T-cell (primary cell): ENCODE measurements at regions not wholly inside any gene's neighbourhood (a gene's known extent, or its start where the extent isn't known, plus 50 kb on each side); places are given as distances from the start of the nearest gene placed in this dataset.

ENCODE experiments used
- ATAC-seq, 4 experiments: fragments of 200-7000 bp in 3 of 4; fragments of 150-1000 bp in 1 of 4; cut with Tn5 transposase; replicated peaks in 1 of 4; 1 replicate in 3 of 4; 2 replicates in 1 of 4; pipeline ENCODE4 v1.10.0; 2021; ENCODE audit warnings: moderate library complexity in 3 of 4, mild to moderate bottlenecking in 2 of 4, moderate number of reproducible peaks in 1 of 4
- CTCF ChIA-PET, 2 donors: fragments of 300-600 bp; sonication (Branson Sonifier 250); formaldehyde crosslinking; loops; one replicate each; lab custom pipeline; 2022; ENCODE audit warnings: antibody characterized with exemption in 2 of 2; lab: Charles Lee
- POLR2A ChIA-PET, 2 donors: fragments of 300-600 bp; sonication (Branson Sonifier 250); formaldehyde crosslinking; loops; one replicate each; lab custom pipeline; 2022; ENCODE audit warnings: antibody characterized with exemption in 2 of 2; lab: Charles Lee
- DNase-seq, 35 experiments: peaks; one replicate each; pipeline versions ENCODE4 v3.0.0 to v3.0.0-alpha.2; 2013 to 2023
- H3K27ac ChIP-seq: one replicate; pipeline ENCODE4 v1.5.1; 2013; ENCODE audit warnings: low read length
- H3K27me3 ChIP-seq, 2 experiments: replicated peaks in 1 of 2; 1 replicate in 1 of 2; 2 replicates in 1 of 2; pipeline versions ENCODE4 v1.6.1 to v1.7.0; 2013; ENCODE audit warnings: low read length in 1 of 2, mixed read lengths in 1 of 2; ENCODE audit not compliant: control insufficient read depth in 2 of 2, insufficient read depth in 2 of 2; ENCODE audit errors: extremely low read depth in 1 of 2
- H3K36me3 ChIP-seq, 2 donors: 1 replicate in 1 of 2; 2 replicates in 1 of 2; pipeline versions ENCODE4 v1.6.1 to v1.7.0; 2013; ENCODE audit warnings: low read length in 1 of 2; ENCODE audit not compliant: control insufficient read depth in 2 of 2, insufficient read depth in 1 of 2; ENCODE audit errors: extremely low read depth in 1 of 2
- H3K4me1 ChIP-seq, 2 experiments: 1 replicate in 1 of 2; 2 replicates in 1 of 2; pipeline versions ENCODE4 v1.6.1 to v1.7.0; 2013; ENCODE audit warnings: low read length in 2 of 2, mixed read lengths in 1 of 2; ENCODE audit not compliant: insufficient read depth in 2 of 2, control insufficient read depth in 1 of 2; ENCODE audit errors: extremely low read depth in 1 of 2
- H3K4me3 ChIP-seq, 2 donors: 1 replicate in 1 of 2; 2 replicates in 1 of 2; pipeline versions ENCODE4 v1.5.1 to v1.7.0; 2013; ENCODE audit warnings: mild to moderate bottlenecking in 2 of 2, low read length in 1 of 2, moderate library complexity in 1 of 2; ENCODE audit not compliant: control insufficient read depth in 1 of 2; ENCODE audit errors: extremely low read depth in 1 of 2
- H3K9me3 ChIP-seq: 2 replicates; pipeline ENCODE4 v1.7.0; 2013
- H3K27ac Mint-ChIP-seq, 2 donors: one replicate each; pipeline ENCODE4 v1.8.0; 2020 to 2021; ENCODE audit warnings: mild to moderate bottlenecking in 2 of 2, mixed read lengths in 2 of 2
- H3K27me3 Mint-ChIP-seq, 2 donors: one replicate each; pipeline ENCODE4 v1.8.0; 2021 to 2022; ENCODE audit warnings: mixed read lengths in 2 of 2
- H3K36me3 Mint-ChIP-seq: one replicate; pipeline ENCODE4 v1.8.0; 2021; ENCODE audit warnings: mixed read lengths
- H3K4me1 Mint-ChIP-seq, 3 donors: one replicate each; pipeline ENCODE4 v1.8.0; 2020 to 2022; ENCODE audit warnings: mixed read lengths in 3 of 3, mild to moderate bottlenecking in 1 of 3
- H3K4me3 Mint-ChIP-seq, 3 donors: one replicate each; pipeline ENCODE4 v1.8.0; 2020 to 2022; ENCODE audit warnings: mild to moderate bottlenecking in 3 of 3, mixed read lengths in 3 of 3, moderate library complexity in 3 of 3
- H3K9me3 Mint-ChIP-seq, 3 donors: one replicate each; pipeline ENCODE4 v1.8.0; 2020 to 2022; ENCODE audit warnings: mixed read lengths in 3 of 3
- WGBS: methylation state at CpG from one replicate; pipeline ENCODE4 v1.1.5; 2013; ENCODE audit warnings: missing lambda C conversion rate; ENCODE audit not compliant: insufficient coverage; 5-methylcytosine and 5-hydroxymethylcytosine counted together

- WGBS = 54% methylated on average over 5 of the region's 6 CpGs
- H3K4me1 ChIP-seq = no peaks in the 10 kb centered on the region
Measured at GRCh38 chr12:76186131-76186906, 101.8 kb upstream of the NAP1L1 start.

GRCh38 chr12:76183459-76184186 lies 99.1 kb upstream of the NAP1L1 start:
- Histone ChIP-seq H3K27ac (no peak overlapping the region), H3K4me3 (no peak overlapping the region), H3K36me3 (no peaks in the 10 kb centered on the region), H3K27me3 (peaks cover 0 to 3% of the 10 kb centered on the region in 2 experiments), H3K4me1 (no peaks in the 10 kb centered on the region), H3K9me3 (no peaks in the 10 kb centered on the region)
- Mint-ChIP-seq H3K36me3 (no peaks in the 10 kb centered on the region), H3K27me3 (peaks cover 7 to 8% of the 10 kb centered on the region in 2 donors), H3K4me3 (no peak overlapping the region), H3K9me3 (no peaks in the 10 kb centered on the region), H3K27ac (no peak overlapping the region), H3K4me1 (no peaks in the 10 kb centered on the region)
- WGBS = 37% methylated on average over 3 of the region's 4 CpGs
- ChIA-PET POLR2A (no interaction called here), CTCF (interaction anchor here in 1 of 2 donors (0.6 kb wide), 1 partner anchor 22 kb away, joined by 4 read pairs; no protein-coding TSS in a partner anchor)
- ATAC-seq (no peak), DNase-seq (no peak)

More at GRCh38 chr12:76186131-76186906, 101.8 kb upstream of the NAP1L1 start:
- CTCF ChIA-PET = no interaction called here
- no peak for ATAC-seq
- no peak overlapping the region for H3K27ac Mint-ChIP-seq
- Histone ChIP-seq H3K27ac (no peak overlapping the region), H3K9me3 (no peaks in the 10 kb centered on the region), H3K36me3 (no peaks in the 10 kb centered on the region), H3K27me3 (no peaks in the 10 kb centered on the region), H3K4me3 (no peak overlapping the region)
- no peak for DNase-seq
- POLR2A ChIA-PET = no interaction called here
- H3K4me1 Mint-ChIP-seq = no peaks in the 10 kb centered on the region
- no peak overlapping the region for H3K4me3 Mint-ChIP-seq
- H3K27me3 Mint-ChIP-seq = peaks cover 7 to 17% of the 10 kb centered on the region in 2 donors
- no peaks in the 10 kb centered on the region for H3K36me3 Mint-ChIP-seq
- H3K9me3 Mint-ChIP-seq = no peaks in the 10 kb centered on the region

- ChIA-PET CTCF (no interaction called here), POLR2A (no interaction called here)
- Histone ChIP-seq H3K4me1 (no peaks in the 10 kb centered on the region), H3K27ac (no peak overlapping the region), H3K4me3 (no peak overlapping the region), H3K36me3 (no peaks in the 10 kb centered on the region), H3K27me3 (peaks cover 0 to 3% of the 10 kb centered on the region in 2 experiments), H3K9me3 (no peaks in the 10 kb centered on the region)
- WGBS = no CpG with 5 or more reads among the region's 4 CpGs
- H3K27me3 Mint-ChIP-seq = peaks cover 0 to 3% of the 10 kb centered on the region in 2 donors
- no peaks in the 10 kb centered on the region for H3K4me1 Mint-ChIP-seq
- ATAC-seq = no peak
- no peaks in the 10 kb centered on the region for H3K36me3 Mint-ChIP-seq
- H3K4me3 Mint-ChIP-seq = no peak overlapping the region
- DNase-seq = no peak
- no peak overlapping the region for H3K27ac Mint-ChIP-seq
- H3K9me3 Mint-ChIP-seq = no peaks in the 10 kb centered on the region
Measured at GRCh38 chr12:76180401-76181277, 96.2 kb upstream of the NAP1L1 start.

- Histone ChIP-seq H3K27ac (no peak overlapping the region), H3K9me3 (no peaks in the 10 kb centered on the region), H3K27me3 (peaks cover 0 to 6% of the 10 kb centered on the region in 2 experiments), H3K36me3 (no peaks in the 10 kb centered on the region), H3K4me1 (no peaks in the 10 kb centered on the region), H3K4me3 (no peak overlapping the region)
- no peaks in the 10 kb centered on the region for H3K9me3 Mint-ChIP-seq
- peaks cover 0 to 3% of the 10 kb centered on the region in 2 donors for H3K27me3 Mint-ChIP-seq
- no peaks in the 10 kb centered on the region for H3K36me3 Mint-ChIP-seq
- ChIA-PET CTCF (no interaction called here), POLR2A (no interaction called here)
- WGBS = no CpG with 5 or more reads among the region's 3 CpGs
- no peak overlapping the region for H3K4me3 Mint-ChIP-seq
- H3K27ac Mint-ChIP-seq = no peak overlapping the region
- H3K4me1 Mint-ChIP-seq = no peaks in the 10 kb centered on the region
- DNase-seq (no peak), ATAC-seq (no peak)
Measured at GRCh38 chr12:76178452-76178851, 94.0 kb upstream of the NAP1L1 start.

- Histone ChIP-seq H3K9me3 (no peaks in the 10 kb centered on the region), H3K36me3 (no peaks in the 10 kb centered on the region), H3K27ac (no peak overlapping the region), H3K4me3 (no peak overlapping the region), H3K27me3 (peaks cover 0 to 6% of the 10 kb centered on the region in 2 experiments), H3K4me1 (no peaks in the 10 kb centered on the region)
- no peak overlapping the region for H3K27ac Mint-ChIP-seq
- DNase-seq (no peak), ATAC-seq (no peak)
- 94% methylated on average over 3 of the region's 4 CpGs for WGBS
- peaks cover 0 to 2% of the 10 kb centered on the region in 2 donors for H3K27me3 Mint-ChIP-seq
- no peak overlapping the region for H3K4me3 Mint-ChIP-seq
- H3K36me3 Mint-ChIP-seq = no peaks in the 10 kb centered on the region
- ChIA-PET CTCF (no interaction called here), POLR2A (no interaction called here)
- no peaks in the 10 kb centered on the region for H3K4me1 Mint-ChIP-seq
- no peaks in the 10 kb centered on the region for H3K9me3 Mint-ChIP-seq
Measured at GRCh38 chr12:76177821-76178220, 93.3 kb upstream of the NAP1L1 start.

- Histone ChIP-seq H3K4me3 (no peak overlapping the region), H3K36me3 (no peaks in the 10 kb centered on the region), H3K27ac (no peak overlapping the region), H3K9me3 (no peaks in the 10 kb centered on the region), H3K4me1 (no peaks in the 10 kb centered on the region), H3K27me3 (peaks cover 0 to 6% of the 10 kb centered on the region in 2 experiments)
- Mint-ChIP-seq H3K27ac (no peak overlapping the region), H3K4me1 (no peaks in the 10 kb centered on the region), H3K9me3 (no peaks in the 10 kb centered on the region), H3K4me3 (no peak overlapping the region), H3K27me3 (peaks cover 4 to 5% of the 10 kb centered on the region in 2 donors), H3K36me3 (no peaks in the 10 kb centered on the region)
- DNase-seq (no peak), ATAC-seq (no peak)
- ChIA-PET CTCF (interaction anchor here in 1 of 2 donors (0.5 to 0.8 kb wide), 2 partner anchors 20 to 86 kb away, joined by 4 read pairs; no protein-coding TSS in a partner anchor), POLR2A (no interaction called here)
Measured at GRCh38 chr12:76176940-76177339, 92.5 kb upstream of the NAP1L1 start.
